Motor neuron (in vitro differentiated cells): ENCODE measurements at regions not wholly inside any gene's neighbourhood (a gene's known extent, or its start where the extent isn't known, plus 50 kb on each side); places are given as distances from the start of the nearest gene placed in this dataset.

Experiments used
- ATAC-seq, 8 experiments: fragments of 200-7000 bp; cut with Tn5 transposase; replicated peaks in 6 of 8; 2 replicates each; pipeline ENCODE4 v1.8.0; 2021; ENCODE audit warnings: mild to moderate bottlenecking in 8 of 8, moderate library complexity in 8 of 8
- H3K27ac ChIP-seq, 2 donors: fragments of 250-450 bp; sonication (Bioruptor Pico); 2 replicates each; pipeline ENCODE4 v1.9.0; 2021; ENCODE audit warnings: antibody characterized with exemption in 2 of 2, mild to moderate bottlenecking in 2 of 2, moderate library complexity in 1 of 2
- H3K4me1 ChIP-seq, 2 donors: fragments of 250-450 bp; sonication (Bioruptor Pico); replicated peaks in 1 of 2; 2 replicates each; pipeline ENCODE4 v1.6.1; 2021; ENCODE audit warnings: antibody characterized with exemption in 2 of 2, mild to moderate bottlenecking in 2 of 2, moderate library complexity in 1 of 2
- H3K4me3 ChIP-seq, 5 donors: fragments of 250-450 bp; sonication (Bioruptor Pico); 2 replicates each; pipeline ENCODE4 v1.9.0; 2021; ENCODE audit warnings: antibody characterized with exemption in 5 of 5, mild to moderate bottlenecking in 5 of 5, moderate library complexity in 4 of 5
- WGBS, 10 experiments: fragments of 450-650 bp; shearing (Covaris generic); methylation state at CpG; one replicate each; pipeline ENCODE4 v1.0.0; 2022; 5-methylcytosine and 5-hydroxymethylcytosine counted together
- in situ Hi-C, 9 experiments: fragments of 400-800 bp; cut with MboI; loops; one replicate each; pipeline ENCODE4 v1.15.0; 2021; ENCODE audit warnings: low sequenced_read_pairs in 9 of 9, low pct_unique_long_range_greater_than_20kb in 2 of 9; ENCODE audit not compliant: unreplicated experiment in 9 of 9

- in situ Hi-C loops = no loop called here
- no peak overlapping the region for H3K4me3 ChIP-seq
- no peak for ATAC-seq
- H3K4me1 ChIP-seq = no peaks in the 10 kb centered on the region
- no peak overlapping the region for H3K27ac ChIP-seq
- WGBS, 10 experiments = 0 to 100% (median 100%) methylated on average over 1 of the region's 1 CpG; no CpG with 5 or more reads in 3 of the 10 experiments
Observed at GRCh38 chr5:56658972-56659371, 156.4 kb upstream of the MAP3K1 start.

- H3K27ac ChIP-seq = no peak overlapping the region
- ATAC-seq = peak in 3 of 8 experiments; percentile 27 to 88 (median 50)
- in situ Hi-C loops = no loop called here
- no peak overlapping the region for H3K4me3 ChIP-seq
- 43 to 92% (median 64%) methylated on average over 1 to 2 of the region's 2 CpGs; no CpG with 5 or more reads in 6 of the 10 experiments for WGBS, 10 experiments
- no peaks in the 10 kb centered on the region for H3K4me1 ChIP-seq
Observed at GRCh38 chr5:56656846-56657726, 158.3 kb upstream of the MAP3K1 start.

GRCh38 chr5:56651893-56652292 is 163.5 kb upstream of the MAP3K1 start:
- no peak overlapping the region for H3K27ac ChIP-seq
- in situ Hi-C loops = no loop called here
- ATAC-seq = no peak
- H3K4me3 ChIP-seq = no peak overlapping the region
- H3K4me1 ChIP-seq = no peaks in the 10 kb centered on the region

- no peak for ATAC-seq
- no peak overlapping the region for H3K27ac ChIP-seq
- H3K4me3 ChIP-seq = no peak overlapping the region
- WGBS, 10 experiments = 17 to 93% (median 72%) methylated on average over 1 to 4 of the region's 4 CpGs; no CpG with 5 or more reads in 1 of the 10 experiments
- H3K4me1 ChIP-seq = no peaks in the 10 kb centered on the region
- in situ Hi-C loops = no loop called here
Observed at GRCh38 chr5:56650386-56650785, 165.0 kb upstream of the MAP3K1 start.

- no peak overlapping the region for H3K4me3 ChIP-seq
- H3K27ac ChIP-seq = no peak overlapping the region
- 6 to 100% (median 62%) methylated on average over 1 to 3 of the region's 4 CpGs; no CpG with 5 or more reads in 3 of the 10 experiments for WGBS, 10 experiments
- in situ Hi-C loops = no loop called here
- H3K4me1 ChIP-seq = no peaks in the 10 kb centered on the region
- ATAC-seq = peak in 3 of 8 experiments; percentile 85 to 99 (median 91)
Observed at GRCh38 chr5:56649569-56649968, 165.8 kb upstream of the MAP3K1 start.

GRCh38 chr5:56648460-56649034 is 166.8 kb upstream of the MAP3K1 start:
- ATAC-seq = no peak
- no peaks in the 10 kb centered on the region for H3K4me1 ChIP-seq
- no peak overlapping the region for H3K27ac ChIP-seq
- 33 to 100% (median 94%) methylated on average over 1 to 2 of the region's 2 CpGs for WGBS, 10 experiments
- in situ Hi-C loops = no loop called here
- H3K4me3 ChIP-seq = no peak overlapping the region

- in situ Hi-C loops = no loop called here
- Histone ChIP-seq H3K4me3 (no peak overlapping the region), H3K4me1 (no peaks in the 10 kb centered on the region), H3K27ac (no peak overlapping the region)
- 53 to 100% (median 78%) methylated on average over 1 to 4 of the region's 4 CpGs for WGBS, 10 experiments
- ATAC-seq = peak in 2 of 8 experiments; percentile 29 to 56
Observed at GRCh38 chr5:56647099-56647850, 168.1 kb upstream of the MAP3K1 start.

- 31 to 77% (median 58%) methylated on average over 1 to 8 of the region's 8 CpGs for WGBS, 10 experiments
- peaks cover 7 to 15% of the 10 kb centered on the region in 2 donors for H3K4me1 ChIP-seq
- no peak for ATAC-seq
- H3K4me3 ChIP-seq = no peak overlapping the region
- in situ Hi-C loops = no loop called here
- no peak overlapping the region for H3K27ac ChIP-seq
Observed at GRCh38 chr5:56641635-56642260, 173.6 kb upstream of the MAP3K1 start.

GRCh38 chr5:56640763-56641406 is 174.5 kb upstream of the MAP3K1 start:
- 0 to 100% (median 71%) methylated on average over 1 to 3 of the region's 3 CpGs; no CpG with 5 or more reads in 1 of the 10 experiments for WGBS, 10 experiments
- Histone ChIP-seq H3K4me3 (no peak overlapping the region), H3K27ac (no peak overlapping the region), H3K4me1 (peaks cover 7 to 15% of the 10 kb centered on the region in 2 donors)
- no peak for ATAC-seq
- in situ Hi-C loops = no loop called here

GRCh38 chr5:56639476-56639875 is 175.9 kb upstream of the MAP3K1 start:
- no peak overlapping the region for H3K4me3 ChIP-seq
- 40 to 94% (median 75%) methylated on average over 1 to 2 of the region's 2 CpGs; no CpG with 5 or more reads in 2 of the 10 experiments for WGBS, 10 experiments
- in situ Hi-C loops = no loop called here
- no peak overlapping the region for H3K27ac ChIP-seq
- ATAC-seq = no peak
- H3K4me1 ChIP-seq = peaks cover 7 to 15% of the 10 kb centered on the region in 2 donors

- 38 to 100% (median 71%) methylated on average over 1 to 4 of the region's 5 CpGs; no CpG with 5 or more reads in 2 of the 10 experiments for WGBS, 10 experiments
- Histone ChIP-seq H3K27ac (no peak overlapping the region), H3K4me3 (no peak overlapping the region), H3K4me1 (peaks cover 7 to 15% of the 10 kb centered on the region in 2 donors)
- in situ Hi-C loops = no loop called here
- peak in 1 of 8 experiments; percentile 26 for ATAC-seq
Observed at GRCh38 chr5:56638768-56639238, 176.5 kb upstream of the MAP3K1 start.

GRCh38 chr5:56638061-56638621 is 177.2 kb upstream of the MAP3K1 start:
- H3K27ac ChIP-seq = no peak overlapping the region
- peaks cover 7 to 15% of the 10 kb centered on the region in 2 donors for H3K4me1 ChIP-seq
- 0 to 63% (median 17%) methylated on average over 1 to 2 of the region's 2 CpGs; no CpG with 5 or more reads in 1 of the 10 experiments for WGBS, 10 experiments
- peak in 5 of 8 experiments; percentile 72 to 98 (median 83) for ATAC-seq
- H3K4me3 ChIP-seq = no peak overlapping the region
- in situ Hi-C loops = no loop called here
